ENCODE measurements at regions not wholly inside any gene's neighbourhood (a gene's known extent, or its start where the extent isn't known, plus 50 kb on each side); places are given as distances from the start of the nearest gene placed in this dataset.

DNA sequence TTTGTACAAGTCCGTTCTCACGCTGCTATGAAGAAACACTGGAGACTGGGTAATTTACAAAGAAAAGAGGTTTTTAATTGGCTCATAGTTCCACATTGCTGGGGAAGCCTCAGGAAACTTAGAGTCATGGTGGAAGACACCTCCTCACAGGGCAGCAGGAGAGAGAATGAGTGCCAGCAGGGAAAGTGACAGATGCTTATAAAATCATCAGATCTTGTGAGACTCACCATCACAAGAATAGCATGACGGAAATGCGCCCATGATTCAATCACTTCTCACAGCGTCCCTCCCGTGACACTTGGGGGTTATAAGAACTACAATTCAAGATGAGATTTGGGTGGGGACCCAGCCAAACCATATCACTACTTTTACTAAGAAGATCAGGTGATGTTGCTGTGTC, 285.8 kb downstream of the TMX3 start:
- H3K4me1 ChIP-seq (ENCODE audit: insufficient read depth, low read length, poor library complexity, severe bottlenecking) = no peaks in the 10 kb centered on the region

GRCh38 chr18:68428661-68429060, 286.2 kb downstream of the TMX3 start:
- Histone ChIP-seq H3K9me3 (ENCODE audit: insufficient read depth, low read depth, low read length) (no peaks in the 10 kb centered on the region), H3K9me2 (replicated peaks; ENCODE audit: low read depth, low read length) (no peaks in the 10 kb centered on the region), H3K27me3 (ENCODE audit: insufficient read depth, low read length, poor library complexity, severe bottlenecking) (no peaks in the 10 kb centered on the region), H3K4me2 (ENCODE audit: low read depth, low read length, poor library complexity, severe bottlenecking) (no peak overlapping the region), H3K9ac (ENCODE audit: low read depth, low read length, poor library complexity, severe bottlenecking) (no peak overlapping the region), H3K4me3 (ENCODE audit: low read length, poor library complexity, severe bottlenecking) (no peak overlapping the region), H4K20me1 (ENCODE audit: insufficient read depth, low read length, poor library complexity, severe bottlenecking) (no peaks in the 10 kb centered on the region), H2AFZ (ENCODE audit: low read length) (no peak overlapping the region), H3K4me1 (ENCODE audit: insufficient read depth, low read length, poor library complexity, severe bottlenecking) (no peaks in the 10 kb centered on the region), H3K36me3 (ENCODE audit: insufficient read depth, low read length) (no peaks in the 10 kb centered on the region), H3F3A (ENCODE audit: low read depth) (no peaks in the 10 kb centered on the region), H3K79me2 (ENCODE audit: insufficient read depth, low read length) (no peaks in the 10 kb centered on the region)
- no peak for TF ChIP-seq CTCF (conservative IDR thresholded peaks at IDR 0.05; ENCODE audit: low read length)
- no peak for TF ChIP-seq EZH2phosphoT487 (IDR thresholded peaks at IDR 0.05; ENCODE audit: borderline replicate concordance)

More for the DNA sequence above, 285.8 kb downstream of the TMX3 start:
- H3K4me2 ChIP-seq (ENCODE audit: low read depth, low read length, poor library complexity, severe bottlenecking) = no peak overlapping the region
- H3K9me3 ChIP-seq (ENCODE audit: insufficient read depth, low read depth, low read length) = no peaks in the 10 kb centered on the region
- no peak overlapping the region for H3K4me3 ChIP-seq (ENCODE audit: low read length, poor library complexity, severe bottlenecking)
- no peaks in the 10 kb centered on the region for H3K9me2 ChIP-seq (replicated peaks; ENCODE audit: low read depth, low read length)
- H3F3A ChIP-seq (ENCODE audit: low read depth) = no peaks in the 10 kb centered on the region
- no peaks in the 10 kb centered on the region for H3K27me3 ChIP-seq (ENCODE audit: insufficient read depth, low read length, poor library complexity, severe bottlenecking)
- no peaks in the 10 kb centered on the region for H3K79me2 ChIP-seq (ENCODE audit: insufficient read depth, low read length)
- H2AFZ ChIP-seq (ENCODE audit: low read length) = no peak overlapping the region
- no peak overlapping the region for H3K9ac ChIP-seq (ENCODE audit: low read depth, low read length, poor library complexity, severe bottlenecking)
- H4K20me1 ChIP-seq (ENCODE audit: insufficient read depth, low read length, poor library complexity, severe bottlenecking) = no peaks in the 10 kb centered on the region
- TF ChIP-seq EZH2phosphoT487 (IDR thresholded peaks at IDR 0.05; ENCODE audit: borderline replicate concordance) = no peak
- TF ChIP-seq CTCF (conservative IDR thresholded peaks at IDR 0.05; ENCODE audit: low read length) = no peak
- no peaks in the 10 kb centered on the region for H3K36me3 ChIP-seq (ENCODE audit: insufficient read depth, low read length)

GRCh38 chr18:68427951-68428401, 286.9 kb downstream of the TMX3 start:
- Histone ChIP-seq H3K4me3 (ENCODE audit: low read length, poor library complexity, severe bottlenecking) (no peak overlapping the region), H2AFZ (ENCODE audit: low read length) (no peak overlapping the region), H3K4me2 (ENCODE audit: low read depth, low read length, poor library complexity, severe bottlenecking) (no peak overlapping the region), H3F3A (ENCODE audit: low read depth) (no peaks in the 10 kb centered on the region), H3K9me3 (ENCODE audit: insufficient read depth, low read depth, low read length) (no peaks in the 10 kb centered on the region), H3K79me2 (ENCODE audit: insufficient read depth, low read length) (no peaks in the 10 kb centered on the region), H3K4me1 (ENCODE audit: insufficient read depth, low read length, poor library complexity, severe bottlenecking) (no peaks in the 10 kb centered on the region), H4K20me1 (ENCODE audit: insufficient read depth, low read length, poor library complexity, severe bottlenecking) (no peaks in the 10 kb centered on the region), H3K27me3 (ENCODE audit: insufficient read depth, low read length, poor library complexity, severe bottlenecking) (no peaks in the 10 kb centered on the region), H3K9ac (ENCODE audit: low read depth, low read length, poor library complexity, severe bottlenecking) (no peak overlapping the region), H3K9me2 (replicated peaks; ENCODE audit: low read depth, low read length) (no peaks in the 10 kb centered on the region), H3K36me3 (ENCODE audit: insufficient read depth, low read length) (no peaks in the 10 kb centered on the region)
- TF ChIP-seq EZH2phosphoT487 (IDR thresholded peaks at IDR 0.05; ENCODE audit: borderline replicate concordance) = no peak

GRCh38 chr18:68426731-68427315, 288.1 kb downstream of the TMX3 start:
- Histone ChIP-seq H3K4me1 (ENCODE audit: insufficient read depth, low read length, poor library complexity, severe bottlenecking) (no peaks in the 10 kb centered on the region), H3K9me3 (ENCODE audit: insufficient read depth, low read depth, low read length) (no peaks in the 10 kb centered on the region), H2AFZ (ENCODE audit: low read length) (no peak overlapping the region), H3F3A (ENCODE audit: low read depth) (no peaks in the 10 kb centered on the region), H3K36me3 (ENCODE audit: insufficient read depth, low read length) (no peaks in the 10 kb centered on the region), H3K4me2 (ENCODE audit: low read depth, low read length, poor library complexity, severe bottlenecking) (no peak overlapping the region), H3K4me3 (ENCODE audit: low read length, poor library complexity, severe bottlenecking) (no peak overlapping the region), H3K27me3 (ENCODE audit: insufficient read depth, low read length, poor library complexity, severe bottlenecking) (no peaks in the 10 kb centered on the region), H3K9me2 (replicated peaks; ENCODE audit: low read depth, low read length) (no peaks in the 10 kb centered on the region), H3K9ac (ENCODE audit: low read depth, low read length, poor library complexity, severe bottlenecking) (no peak overlapping the region), H3K79me2 (ENCODE audit: insufficient read depth, low read length) (no peaks in the 10 kb centered on the region), H4K20me1 (ENCODE audit: insufficient read depth, low read length, poor library complexity, severe bottlenecking) (no peaks in the 10 kb centered on the region)
- TF ChIP-seq CTCF (conservative IDR thresholded peaks at IDR 0.05; ENCODE audit: low read length) (no peak), EZH2phosphoT487 (IDR thresholded peaks at IDR 0.05; ENCODE audit: borderline replicate concordance) (no peak)
